H1 (cell line): ENCODE measurements at regions not wholly inside any gene's neighbourhood (a gene's known extent, or its start where the extent isn't known, plus 50 kb on each side); places are given as distances from the start of the nearest gene placed in this dataset.

Experiments used
- CTCF ChIA-PET: fragments of 300-600 bp; sonication (Branson Sonifier 250); formaldehyde crosslinking; loops from one replicate; lab custom pipeline; 2021; ENCODE audit not compliant: partially characterized antibody; lab: Charles Lee
- POLR2A ChIA-PET: fragments of 300-600 bp; sonication (Branson Sonifier 250); formaldehyde crosslinking; loops from one replicate; lab custom pipeline; 2021; ENCODE audit warnings: inconsistent platforms; ENCODE audit not compliant: partially characterized antibody; lab: Charles Lee
- DNase-seq, 2 experiments: peaks; one replicate each; pipeline versions ENCODE4 v3.0.0 to v3.0.0-alpha.2; 2010 to 2022; ENCODE audit warnings: low spot score in 2 of 2, low read depth in 1 of 2, mixed read lengths in 1 of 2
- FAIRE-seq: peaks from 2 replicates; lab custom pipeline; 2011; peaks lifted over from hg19 to GRCh38; lab: Jason Lieb, UNC
- H2AFZ ChIP-seq: 2 replicates; pipeline ENCODE4 v1.8.1; 2012; ENCODE audit warnings: low read length, inconsistent platforms
- H2AK5ac ChIP-seq: 2 replicates; pipeline ENCODE4 v1.6.1; 2013; ENCODE audit warnings: low read depth, low read length
- H2BK120ac ChIP-seq: replicated peaks from 2 replicates; pipeline ENCODE3; 2013; ENCODE audit warnings: low read depth, low read length, inconsistent platforms
- H2BK12ac ChIP-seq: 2 replicates; pipeline ENCODE4 v1.6.1; 2013; ENCODE audit warnings: low read depth, low read length
- H2BK15ac ChIP-seq: 2 replicates; pipeline ENCODE4 v1.6.1; 2013; ENCODE audit warnings: low read length
- H2BK20ac ChIP-seq: 2 replicates; pipeline ENCODE4 v1.6.1; 2013; ENCODE audit warnings: low read length
- H2BK5ac ChIP-seq: 2 replicates; pipeline ENCODE4 v1.6.1; 2013; ENCODE audit warnings: low read depth, low read length
- H3K14ac ChIP-seq: 2 replicates; pipeline ENCODE4 v1.6.1; 2013; ENCODE audit warnings: inconsistent platforms; ENCODE audit not compliant: insufficient read length
- H3K18ac ChIP-seq: 2 replicates; pipeline ENCODE4 v1.6.1; 2013; ENCODE audit warnings: low read length; ENCODE audit errors: extremely low read depth
- H3K23ac ChIP-seq: 2 replicates; pipeline ENCODE4 v1.6.1; 2013; ENCODE audit warnings: inconsistent platforms; ENCODE audit not compliant: insufficient read length
- H3K23me2 ChIP-seq: 2 replicates; pipeline ENCODE4 v1.6.1; 2013; ENCODE audit warnings: low read depth, low read length
- H3K27ac ChIP-seq: 2 replicates; pipeline ENCODE4 v1.6.1; 2011; ENCODE audit warnings: low read depth, low read length, inconsistent platforms
- H3K27me3 ChIP-seq, 4 experiments: replicated peaks in 1 of 4; 1 replicate in 1 of 4; 2 replicates in 3 of 4; pipeline versions ENCODE4 v1.6.1 to v1.8.1; 2011 to 2013; ENCODE audit warnings: low read length in 3 of 4, mild to moderate bottlenecking in 3 of 4, inconsistent platforms in 2 of 4, mixed read lengths in 2 of 4, moderate library complexity in 1 of 4; ENCODE audit not compliant: control insufficient read depth in 3 of 4, insufficient read depth in 3 of 4; ENCODE audit errors: extremely low read depth in 1 of 4
- H3K36me3 ChIP-seq, 4 experiments: 2 replicates each; pipeline versions ENCODE4 v1.6.1 to v1.8.1; 2011 to 2013; ENCODE audit warnings: mild to moderate bottlenecking in 4 of 4, low read length in 3 of 4, moderate library complexity in 2 of 4, control low read depth in 1 of 4, inconsistent platforms in 1 of 4; ENCODE audit not compliant: insufficient read depth in 4 of 4, control insufficient read depth in 2 of 4
- H3K4ac ChIP-seq: replicated peaks from 2 replicates; pipeline ENCODE3; 2013; ENCODE audit warnings: low read length, low read depth, mixed read lengths, inconsistent platforms; ENCODE audit not compliant: insufficient read length
- H3K4me1 ChIP-seq, 4 experiments: replicated peaks in 1 of 4; 1 replicate in 1 of 4; 2 replicates in 3 of 4; pipeline versions ENCODE4 v1.6.1 to v1.8.1; 2011 to 2013; ENCODE audit warnings: low read length in 3 of 4, inconsistent platforms in 2 of 4, mixed read lengths in 1 of 4; ENCODE audit not compliant: insufficient read depth in 4 of 4, control insufficient read depth in 3 of 4
- H3K4me2 ChIP-seq, 2 experiments: 2 replicates each; pipeline versions ENCODE4 v1.6.1 to v1.8.1; 2011 to 2013; ENCODE audit warnings: low read depth in 2 of 2, low read length in 2 of 2, control low read depth in 1 of 2, inconsistent platforms in 1 of 2, mild to moderate bottlenecking in 1 of 2; ENCODE audit not compliant: insufficient read depth in 1 of 2
- H3K4me3 ChIP-seq, 4 experiments: fragments of 200-600, 300-600 bp in 1 of 4; sonication (generic), shearing (Covaris generic), sonication (Bioruptor Twin) in 1 of 4; 2 replicates each; pipeline versions ENCODE4 v1.5.1 to v1.8.1; 2011 to 2016; ENCODE audit warnings: low read length in 4 of 4, low read depth in 3 of 4, control low read depth in 2 of 4, inconsistent platforms in 2 of 4, mild to moderate bottlenecking in 2 of 4, mixed read lengths in 1 of 4, moderate library complexity in 1 of 4; ENCODE audit not compliant: insufficient read depth in 2 of 4; ENCODE audit errors: extremely low read depth in 1 of 4
- H3K56ac ChIP-seq: replicated peaks from 2 replicates; pipeline ENCODE3; 2013; ENCODE audit warnings: low read depth, mild to moderate bottlenecking, mixed read lengths, low read length, inconsistent platforms; ENCODE audit not compliant: insufficient read length
- H3K79me1 ChIP-seq: 2 replicates; pipeline ENCODE4 v1.6.1; 2013; ENCODE audit warnings: low read depth, low read length, control low read depth
- H3K79me2 ChIP-seq, 2 experiments: 2 replicates each; pipeline versions ENCODE4 v1.6.1 to v1.8.1; 2012 to 2013; ENCODE audit warnings: low read length in 2 of 2, mild to moderate bottlenecking in 2 of 2, inconsistent platforms in 1 of 2; ENCODE audit not compliant: insufficient read depth in 2 of 2, control insufficient read depth in 1 of 2
- H3K9ac ChIP-seq, 4 experiments: replicated peaks in 1 of 4; 1 replicate in 1 of 4; 2 replicates in 3 of 4; pipeline versions ENCODE4 v1.6.1 to v1.8.1; 2011 to 2013; ENCODE audit warnings: low read depth in 3 of 4, low read length in 3 of 4, control low read depth in 2 of 4, mild to moderate bottlenecking in 2 of 4, moderate library complexity in 2 of 4, inconsistent platforms in 1 of 4; ENCODE audit errors: extremely low read depth in 1 of 4
- H3K9me3 ChIP-seq, 2 experiments: 2 replicates each; pipeline versions ENCODE4 v1.6.1 to v1.8.1; 2012 to 2013; ENCODE audit warnings: mild to moderate bottlenecking in 2 of 2, moderate library complexity in 2 of 2, control low read depth in 1 of 2, inconsistent platforms in 1 of 2, low read depth in 1 of 2, low read length in 1 of 2, mixed read lengths in 1 of 2; ENCODE audit not compliant: insufficient read depth in 2 of 2
- H4K20me1 ChIP-seq, 2 experiments: replicated peaks in 1 of 2; 2 replicates each; pipeline versions ENCODE3 to v1.8.1; 2011 to 2013; ENCODE audit warnings: inconsistent platforms in 2 of 2, low read length in 2 of 2, mild to moderate bottlenecking in 1 of 2; ENCODE audit not compliant: insufficient read depth in 2 of 2, control insufficient read depth in 1 of 2
- H4K5ac ChIP-seq: 2 replicates; pipeline ENCODE4 v1.6.1; 2013; ENCODE audit warnings: low read length, low read depth, mixed read lengths, inconsistent platforms; ENCODE audit not compliant: insufficient read length
- H4K8ac ChIP-seq: 2 replicates; pipeline ENCODE4 v1.8.0; 2013; ENCODE audit warnings: mild to moderate bottlenecking, moderate library complexity, low read length, inconsistent platforms; ENCODE audit not compliant: insufficient read depth; ENCODE audit errors: extremely low read depth
- H4K91ac ChIP-seq: replicated peaks from 2 replicates; pipeline ENCODE3; 2013; ENCODE audit warnings: low read length, mixed read lengths, inconsistent platforms; ENCODE audit not compliant: insufficient read length
- CTCF ChIP-seq, 3 experiments: IDR thresholded peaks; 1 replicate in 2 of 3; 2 replicates in 1 of 3; pipeline versions ENCODE4 v1.5.1 to v1.6.1; 2011; ENCODE audit warnings: low read length in 3 of 3, mild to moderate bottlenecking in 3 of 3, inconsistent platforms in 2 of 3, low read depth in 1 of 3, moderate library complexity in 1 of 3; ENCODE audit not compliant: insufficient read depth in 1 of 3; ENCODE audit errors: control extremely low read depth in 1 of 3
- GTF2F1 ChIP-seq: IDR thresholded peaks from 2 replicates; pipeline ENCODE4 v1.6.1; 2012; ENCODE audit warnings: low read depth, low read length, improper control_type of control experiment, borderline replicate concordance
- HDAC6 ChIP-seq: IDR thresholded peaks from one replicate; pipeline ENCODE4 v1.7.1; 2012; ENCODE audit warnings: low read depth, mild to moderate bottlenecking, inconsistent platforms, low read length, moderate library complexity
- POU5F1 ChIP-seq: IDR thresholded peaks from 2 replicates; pipeline ENCODE4 v1.6.1; 2011; ENCODE audit warnings: low read depth, mild to moderate bottlenecking, low read length, moderate library complexity
- SAP30 ChIP-seq: fragments of 300-600 bp; sonication (generic); IDR thresholded peaks from 2 replicates; pipeline ENCODE4 v1.7.1; 2012; ENCODE audit warnings: low read length, moderate library complexity, mild to moderate bottlenecking, inconsistent platforms; ENCODE audit not compliant: insufficient read depth, insufficient replicate concordance
- SIRT6 ChIP-seq: IDR thresholded peaks from one replicate; pipeline ENCODE4 v1.7.1; 2012; ENCODE audit warnings: low read length, inconsistent platforms
- SRF ChIP-seq: IDR thresholded peaks from 2 replicates; pipeline ENCODE4 v1.6.1; 2011; ENCODE audit warnings: mild to moderate bottlenecking, low read depth, low read length, moderate library complexity
- TCF12 ChIP-seq: IDR thresholded peaks from 2 replicates; pipeline ENCODE4 v1.6.1; 2011; ENCODE audit warnings: low read depth, mild to moderate bottlenecking, low read length
- WGBS, 2 experiments: shearing (Covaris generic) in 1 of 2; methylation state at CpG; one replicate each; pipeline versions ENCODE4 v1.1.6 to v1.1.7; 2013 to 2015; ENCODE audit warnings: low lambda C conversion rate in 2 of 2, mixed read lengths in 2 of 2, inconsistent platforms in 1 of 2, low coverage in 1 of 2, missing lambda C conversion rate in 1 of 2; ENCODE audit not compliant: insufficient replicate concordance in 2 of 2, insufficient coverage in 1 of 2, insufficient read length in 1 of 2; ENCODE audit errors: extremely low coverage in 1 of 2, missing lambda C conversion rate in 1 of 2; 5-methylcytosine and 5-hydroxymethylcytosine counted together

DNA sequence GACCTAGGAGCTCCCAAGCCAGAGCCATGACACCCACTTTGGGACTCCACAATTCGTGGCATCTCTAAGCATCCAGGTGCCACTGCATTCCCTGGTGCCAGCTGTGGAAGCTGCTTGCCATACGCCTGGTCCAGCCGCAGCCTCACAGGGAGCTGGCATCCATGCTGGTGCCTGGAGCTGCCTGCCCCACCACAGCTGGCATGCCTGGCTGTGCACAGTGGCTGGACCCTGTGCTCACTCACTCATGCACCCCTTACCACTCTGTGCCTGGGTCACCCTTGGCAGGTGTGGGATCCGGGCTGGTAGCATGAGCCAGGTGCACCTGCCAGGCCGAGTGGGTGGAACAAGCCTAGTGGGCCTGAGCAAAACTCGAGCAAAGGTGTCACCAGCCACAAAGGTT, 90.1 kb downstream of the CAVIN4 start:
- FAIRE-seq (no peak), DNase-seq (no peak)
- Histone ChIP-seq H3K4me3 (no peak overlapping the region), H3K9me3 (peaks cover 0 to 4% of the 10 kb centered on the region in 2 experiments; a peak in 1 of 4 replicates), H4K91ac (no peak overlapping the region), H4K20me1 (no peaks in the 10 kb centered on the region), H3K27me3 (0 out of 7 replicates have a peak, but pooled peaks cover 0 to 2% (median 0%) of the 10 kb centered on the region in 4 experiments), H3K23ac (no peak overlapping the region), H3K4me2 (no peak overlapping the region), H2BK120ac (no peak overlapping the region), H3K36me3 (no peaks in the 10 kb centered on the region), H3K56ac (no peak overlapping the region), H3K4me1 (peaks cover 2 to 18% (median 10%) of the 10 kb centered on the region in 4 experiments; a peak in 5 of 7 replicates), H3K79me1 (no peaks in the 10 kb centered on the region), H3K79me2 (no peaks in the 10 kb centered on the region), H2BK5ac (no peak overlapping the region), H3K4ac (no peak overlapping the region), H4K8ac (no peak overlapping the region), H3K18ac (no peak overlapping the region), H4K5ac (no peak overlapping the region), H3K9ac (no peak overlapping the region), H2BK15ac (no peak overlapping the region), H3K27ac (no peak overlapping the region), H3K23me2 (no peaks in the 10 kb centered on the region), H3K14ac (no peak overlapping the region), H2AFZ (no peak overlapping the region), H2BK20ac (no peak overlapping the region), H2BK12ac (no peak overlapping the region), H2AK5ac (no peak overlapping the region)
- POLR2A ChIA-PET = no interaction called here
- CTCF ChIA-PET = interaction anchor here (0.6 to 0.9 kb wide), 2 partner anchors 66 to 115 kb away, joined by 4 read pairs; no protein-coding TSS in a partner anchor
- 86% methylated on average over 6 of the region's 6 CpGs; no CpG with 5 or more reads in 1 of the 2 experiments for WGBS, 2 experiments
- TF ChIP-seq GTF2F1 (no peak), POU5F1 (no peak), SIRT6 (no peak), SAP30 (no peak), SRF (no peak), CTCF (IDR thresholded peaks at IDR 0.05; ENCODE audit: control extremely low read depth in 1 of 3, insufficient read depth in 1 of 3, low read depth in 1 of 3, low read length in 3 of 3) (no peak), TCF12 (no peak), HDAC6 (no peak)
